ENCODE measurements at regions not wholly inside any gene's neighbourhood (a gene's known extent, or its start where the extent isn't known, plus 50 kb on each side); places are given as distances from the start of the nearest gene placed in this dataset.

DNA sequence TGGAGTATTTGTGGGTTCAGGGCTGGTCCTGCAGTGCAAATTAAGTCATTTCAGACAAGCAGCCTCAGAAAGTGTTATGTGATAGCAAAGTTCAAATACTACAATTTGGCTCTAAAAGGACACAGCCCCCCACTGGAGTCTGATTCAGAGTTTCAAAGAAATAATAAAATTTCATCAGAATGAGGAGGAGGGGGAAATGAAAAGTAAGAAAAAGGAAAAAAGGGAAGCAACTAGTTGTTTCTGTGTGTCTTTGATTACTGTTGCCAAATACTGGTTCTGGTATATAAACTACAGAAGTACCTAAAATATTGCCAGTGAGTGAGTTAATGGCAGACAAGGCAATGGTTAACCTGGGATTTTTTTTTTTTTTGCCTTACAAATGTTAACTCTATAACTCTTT, 773.9 kb downstream of the BCL11A start:
- TF ChIP-seq, protein P1, sequence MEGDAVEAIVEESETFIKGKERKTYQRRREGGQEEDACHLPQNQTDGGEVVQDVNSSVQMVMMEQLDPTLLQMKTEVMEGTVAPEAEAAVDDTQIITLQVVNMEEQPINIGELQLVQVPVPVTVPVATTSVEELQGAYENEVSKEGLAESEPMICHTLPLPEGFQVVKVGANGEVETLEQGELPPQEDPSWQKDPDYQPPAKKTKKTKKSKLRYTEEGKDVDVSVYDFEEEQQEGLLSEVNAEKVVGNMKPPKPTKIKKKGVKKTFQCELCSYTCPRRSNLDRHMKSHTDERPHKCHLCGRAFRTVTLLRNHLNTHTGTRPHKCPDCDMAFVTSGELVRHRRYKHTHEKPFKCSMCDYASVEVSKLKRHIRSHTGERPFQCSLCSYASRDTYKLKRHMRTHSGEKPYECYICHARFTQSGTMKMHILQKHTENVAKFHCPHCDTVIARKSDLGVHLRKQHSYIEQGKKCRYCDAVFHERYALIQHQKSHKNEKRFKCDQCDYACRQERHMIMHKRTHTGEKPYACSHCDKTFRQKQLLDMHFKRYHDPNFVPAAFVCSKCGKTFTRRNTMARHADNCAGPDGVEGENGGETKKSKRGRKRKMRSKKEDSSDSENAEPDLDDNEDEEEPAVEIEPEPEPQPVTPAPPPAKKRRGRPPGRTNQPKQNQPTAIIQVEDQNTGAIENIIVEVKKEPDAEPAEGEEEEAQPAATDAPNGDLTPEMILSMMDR (IDR thresholded peaks at IDR 0.05), result no peak
- Histone ChIP-seq H3K27me3 (ENCODE audit: insufficient read depth in 3 of 3, low read length in 2 of 3) (no peaks in the 10 kb centered on the region), H3K36me3 (ENCODE audit: insufficient read depth in 1 of 2, low read depth in 1 of 2) (no peaks in the 10 kb centered on the region), H3K4me1 (peaks cover 19% of the 10 kb centered on the region), H3K9me3 (no peaks in the 10 kb centered on the region), H3K4me3 (no peak overlapping the region), H3K27ac (no peak overlapping the region)
- ATAC-seq (no peak), DNase-seq (no peak)
- intact Hi-C loops (cut with DNase I), result no loop called here

DNA sequence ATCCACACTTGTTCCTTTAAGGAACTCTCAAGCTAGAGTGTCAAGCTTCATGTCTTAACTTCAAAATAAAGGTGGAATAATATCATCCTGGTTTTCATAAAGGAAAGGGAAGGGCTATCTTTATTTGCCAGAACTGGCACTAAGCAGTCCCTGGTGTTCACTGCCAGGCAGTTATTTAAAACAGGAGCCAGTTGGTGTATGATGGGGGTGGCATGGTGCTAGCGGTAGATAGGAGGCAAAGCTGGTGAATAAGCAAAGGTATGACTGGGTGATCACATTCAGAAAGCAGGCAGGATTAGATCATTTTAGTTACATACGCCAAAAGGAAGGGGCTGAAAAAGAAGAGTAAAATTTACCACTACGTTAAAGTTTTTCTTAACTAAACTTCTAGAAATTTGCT, 776.3 kb downstream of the BCL11A start:
- Histone ChIP-seq H3K36me3 (ENCODE audit: insufficient read depth in 1 of 2, low read depth in 1 of 2) (no peaks in the 10 kb centered on the region), H3K27me3 (ENCODE audit: insufficient read depth in 3 of 3, low read length in 2 of 3) (no peaks in the 10 kb centered on the region), H3K27ac (peak overlapping the region; percentile 36), H3K4me1 (peaks cover 19% of the 10 kb centered on the region), H3K4me3 (no peak overlapping the region), H3K9me3 (no peaks in the 10 kb centered on the region)
- intact Hi-C loops (cut with DNase I), result no loop called here
- WGBS, 3 donors, result 49 to 72% (median 61%) methylated on average over 3 of the region's 3 CpGs
- TF ChIP-seq, protein P1 (IDR thresholded peaks at IDR 0.05), result no peak
- ATAC-seq, result peak in 3 of 4 donors; percentile 65 to 80 (median 78)
- DNase-seq, result no peak

DNA sequence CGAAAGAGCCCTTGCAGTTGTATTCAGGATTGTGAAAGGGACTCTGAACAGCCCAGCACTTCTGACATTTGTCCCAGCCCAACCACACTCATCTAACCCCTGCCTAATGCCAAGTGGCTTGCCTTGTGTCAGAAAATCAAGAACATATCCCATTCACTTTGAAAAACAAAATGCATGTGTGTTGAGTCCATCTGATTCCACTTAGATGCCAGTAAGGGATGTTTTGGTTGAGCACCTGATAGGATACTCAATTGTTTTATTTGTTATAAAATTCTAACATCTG, 776.8 kb downstream of the BCL11A start:
- Histone ChIP-seq H3K4me3 (no peak overlapping the region), H3K27me3 (ENCODE audit: insufficient read depth in 3 of 3, low read length in 2 of 3) (no peaks in the 10 kb centered on the region), H3K27ac (no peak overlapping the region), H3K9me3 (no peaks in the 10 kb centered on the region), H3K36me3 (ENCODE audit: insufficient read depth in 1 of 2, low read depth in 1 of 2) (no peaks in the 10 kb centered on the region), H3K4me1 (peaks cover 19% of the 10 kb centered on the region)
- TF ChIP-seq, protein P1 (IDR thresholded peaks at IDR 0.05), result no peak
- WGBS, 3 donors, result 25 to 59% (median 42%) methylated on average over 1 of the region's 1 CpG
- DNase-seq, result no peak
- ATAC-seq, result peak; percentile 62 to 89 (median 75)
- intact Hi-C loops (cut with DNase I), result no loop called here

DNA sequence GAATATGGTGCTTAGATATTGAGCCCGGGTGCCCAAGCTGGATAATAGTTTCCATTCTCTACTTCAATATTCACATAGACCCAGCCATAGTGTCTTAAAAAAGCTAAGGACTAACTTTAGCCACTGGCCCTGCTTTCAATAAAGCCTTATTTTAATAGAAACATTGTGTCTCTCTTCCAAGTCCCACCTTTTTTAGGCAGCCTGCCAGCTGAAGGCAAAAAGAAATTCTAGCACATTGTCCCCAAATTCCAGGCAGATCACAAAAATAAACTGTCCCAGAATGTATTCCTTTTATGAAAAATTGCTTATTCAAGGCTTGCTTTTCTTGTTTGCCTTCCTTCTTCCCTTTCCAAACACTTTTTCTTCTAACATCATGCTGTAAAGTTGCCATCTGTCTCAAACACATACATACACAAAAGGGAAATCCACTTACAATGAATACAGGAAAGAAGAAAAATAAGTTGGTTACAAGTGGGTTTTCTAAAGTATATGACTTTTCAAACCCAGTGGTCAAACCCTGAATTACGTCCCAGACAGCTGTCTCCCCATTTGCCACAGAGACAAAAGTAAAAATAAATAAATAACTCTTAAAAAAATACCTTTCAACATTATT, 778.5 kb downstream of the BCL11A start:
- intact Hi-C loops (cut with DNase I), result no loop called here
- no peaks in the 10 kb centered on the region for H3K9me3 ChIP-seq
- H3K36me3 ChIP-seq (ENCODE audit: insufficient read depth in 1 of 2, low read depth in 1 of 2), result no peaks in the 10 kb centered on the region
- H3K27ac ChIP-seq, result no peak overlapping the region
- peaks cover 19% of the 10 kb centered on the region for H3K4me1 ChIP-seq
- TF ChIP-seq, protein P1 (IDR thresholded peaks at IDR 0.05), result no peak
- no peak for DNase-seq
- no peak for ATAC-seq
- no peak overlapping the region for H3K4me3 ChIP-seq
- H3K27me3 ChIP-seq (ENCODE audit: insufficient read depth in 3 of 3, low read length in 2 of 3), result no peaks in the 10 kb centered on the region
- WGBS, 3 donors, result 60 to 79% (median 73%) methylated on average over 2 of the region's 2 CpGs

DNA sequence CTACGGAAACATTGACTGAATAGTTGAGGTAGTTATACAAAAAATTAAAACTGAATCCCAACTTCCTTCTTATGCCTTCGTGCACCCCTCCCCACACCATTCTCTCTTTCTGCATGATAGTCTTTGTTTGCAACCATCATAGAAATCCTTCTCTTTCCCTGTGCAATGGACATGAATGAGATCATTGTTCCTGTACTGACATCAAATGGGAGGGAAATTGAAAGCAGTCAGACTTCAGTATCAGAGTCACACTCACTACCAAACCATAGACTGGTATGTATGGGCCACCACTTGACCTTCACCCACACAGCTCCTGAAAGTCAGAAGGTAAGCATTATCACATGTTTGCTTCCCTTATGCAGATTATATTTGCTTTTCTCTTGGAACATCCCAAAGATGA, 782.8 kb downstream of the BCL11A start:
- DNase-seq (no peak), ATAC-seq (no peak)
- TF ChIP-seq, protein P1 (IDR thresholded peaks at IDR 0.05), result no peak
- WGBS, 3 donors, result 84 to 86% (median 84%) methylated on average over 2 of the region's 2 CpGs
- Histone ChIP-seq H3K4me1 (no peaks in the 10 kb centered on the region), H3K36me3 (ENCODE audit: insufficient read depth in 1 of 2, low read depth in 1 of 2) (no peaks in the 10 kb centered on the region), H3K27ac (no peak overlapping the region), H3K4me3 (no peak overlapping the region), H3K9me3 (no peaks in the 10 kb centered on the region), H3K27me3 (ENCODE audit: insufficient read depth in 3 of 3, low read length in 2 of 3) (no peaks in the 10 kb centered on the region)
- intact Hi-C loops (cut with DNase I), result no loop called here
